Muscle of leg (tissue), 3 donors: ENCODE measurements at regions not wholly inside any gene's neighbourhood (a gene's known extent, or its start where the extent isn't known, plus 50 kb on each side); places are given as distances from the start of the nearest gene placed in this dataset.

ENCODE experiments used
- DNase-seq: peaks from one replicate; pipeline ENCODE4 v3.0.0; 2013
- H3K27ac ChIP-seq: one replicate; pipeline ENCODE4 v1.5.1; 2013; ENCODE audit warnings: mild to moderate bottlenecking, low read length, control low read depth
- H3K27me3 ChIP-seq: one replicate; pipeline ENCODE4 v1.6.1; 2013; ENCODE audit warnings: low read length; ENCODE audit not compliant: control insufficient read depth, insufficient read depth
- H3K36me3 ChIP-seq: one replicate; pipeline ENCODE4 v1.6.1; 2013; ENCODE audit warnings: low read length; ENCODE audit not compliant: control insufficient read depth, insufficient read depth
- H3K4me1 ChIP-seq: one replicate; pipeline ENCODE4 v1.6.1; 2013; ENCODE audit warnings: low read length; ENCODE audit not compliant: control insufficient read depth, insufficient read depth
- H3K4me3 ChIP-seq: one replicate; pipeline ENCODE4 v1.5.1; 2013; ENCODE audit warnings: low read length, control low read depth
- H3K9me3 ChIP-seq: replicated peaks from 2 replicates; pipeline ENCODE4 v1.6.1; 2013; ENCODE audit warnings: low read depth, low read length; ENCODE audit not compliant: control insufficient read depth
- WGBS: methylation state at CpG from one replicate; pipeline ENCODE4 v1.1.5; 2013; ENCODE audit warnings: missing lambda C conversion rate; ENCODE audit not compliant: insufficient coverage; 5-methylcytosine and 5-hydroxymethylcytosine counted together

DNA sequence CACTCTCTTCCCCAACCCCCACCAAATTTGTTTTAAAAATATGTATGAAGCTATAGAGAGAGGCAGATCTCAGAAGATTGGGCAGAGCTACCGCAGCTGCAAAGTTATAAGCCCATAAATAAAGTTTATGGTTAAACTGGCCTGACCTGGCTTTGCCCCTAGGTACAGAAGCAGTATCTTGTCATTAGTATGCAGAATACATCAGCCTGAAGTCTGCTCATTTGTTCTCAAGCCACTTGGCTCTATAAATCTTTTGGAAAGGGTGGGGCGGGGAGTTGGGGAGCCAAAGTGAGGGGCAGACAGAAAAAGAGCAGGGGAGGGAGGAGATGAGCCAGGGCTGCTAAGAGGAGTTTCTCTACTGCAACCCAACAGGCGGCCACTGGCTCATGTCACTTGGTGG, 113.2 kb downstream of the SOX9 start:
- Histone ChIP-seq H3K4me1 (peaks cover 2% of the 10 kb centered on the region), H3K4me3 (no peak overlapping the region), H3K27ac (no peak overlapping the region), H3K9me3 (no peaks in the 10 kb centered on the region), H3K27me3 (peaks cover 6% of the 10 kb centered on the region), H3K36me3 (no peaks in the 10 kb centered on the region)
- WGBS: 40% methylated on average over 1 of the region's 3 CpGs
- DNase-seq: no peak

DNA sequence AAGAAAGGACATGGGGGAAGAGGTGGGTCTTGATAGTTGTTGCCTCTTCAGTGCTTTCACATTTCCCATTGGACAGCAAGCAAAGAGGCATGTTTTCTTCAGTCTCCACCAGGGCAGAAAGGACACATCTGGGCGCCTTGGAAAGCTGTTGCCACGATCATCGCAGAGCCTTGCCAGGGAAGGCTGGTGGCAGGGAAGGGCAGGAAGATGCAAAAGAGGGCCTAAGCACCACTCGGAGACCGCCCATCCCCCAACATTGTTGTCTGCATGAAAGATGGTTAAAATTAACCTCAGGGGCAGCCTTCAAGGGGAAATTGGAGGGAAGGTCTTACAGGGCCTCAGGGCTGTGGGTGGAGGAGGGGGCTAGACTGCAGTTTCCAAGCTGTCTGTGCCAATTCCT, 114.2 kb downstream of the SOX9 start:
- WGBS: 68% methylated on average over 4 of the region's 5 CpGs

DNA sequence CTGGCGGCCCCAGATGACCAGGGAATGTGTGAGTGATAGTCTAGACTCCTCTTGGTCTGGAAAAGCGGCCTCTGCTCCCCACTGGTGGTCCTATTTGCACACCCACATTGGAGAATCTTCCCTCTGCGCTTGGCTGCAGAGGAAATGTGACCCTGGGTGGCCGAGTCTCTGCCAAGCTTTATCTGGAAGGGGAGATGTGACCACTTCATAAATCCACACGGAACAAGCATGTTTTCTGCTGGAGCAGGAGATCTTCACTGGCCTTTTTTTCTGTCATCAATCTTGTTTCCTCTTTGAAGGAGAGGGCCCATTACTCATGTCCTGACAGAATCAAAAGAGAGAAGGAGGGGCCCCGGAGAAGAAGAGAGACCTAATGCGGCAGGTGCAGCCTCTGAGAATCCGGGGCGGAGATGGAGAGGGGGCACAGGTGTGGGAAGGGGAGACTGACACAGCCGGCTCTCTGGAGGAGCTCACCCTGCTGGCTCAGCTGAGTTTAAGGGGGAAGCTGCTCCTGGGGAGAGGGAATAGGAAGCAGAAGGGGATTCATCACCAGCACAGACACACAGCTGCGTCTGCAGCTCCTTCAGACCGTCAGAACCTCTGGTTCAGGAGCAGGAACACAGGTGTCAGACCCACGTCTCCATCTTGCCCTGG, 116.3 kb downstream of the SOX9 start:
- Histone ChIP-seq H3K9me3 (peaks cover 2% of the 10 kb centered on the region), H3K4me1 (peaks cover 2% of the 10 kb centered on the region), H3K36me3 (no peaks in the 10 kb centered on the region), H3K27ac (no peak overlapping the region), H3K27me3 (peaks cover 6% of the 10 kb centered on the region), H3K4me3 (no peak overlapping the region)
- 31% methylated on average over 5 of the region's 13 CpGs for WGBS
- DNase-seq: no peak

More for the DNA sequence above, 114.2 kb downstream of the SOX9 start:
- Histone ChIP-seq H3K27me3 (peaks cover 6% of the 10 kb centered on the region), H3K4me1 (peaks cover 2% of the 10 kb centered on the region), H3K4me3 (no peak overlapping the region), H3K27ac (no peak overlapping the region), H3K9me3 (peaks cover 2% of the 10 kb centered on the region), H3K36me3 (no peaks in the 10 kb centered on the region)
- no peak for DNase-seq

DNA sequence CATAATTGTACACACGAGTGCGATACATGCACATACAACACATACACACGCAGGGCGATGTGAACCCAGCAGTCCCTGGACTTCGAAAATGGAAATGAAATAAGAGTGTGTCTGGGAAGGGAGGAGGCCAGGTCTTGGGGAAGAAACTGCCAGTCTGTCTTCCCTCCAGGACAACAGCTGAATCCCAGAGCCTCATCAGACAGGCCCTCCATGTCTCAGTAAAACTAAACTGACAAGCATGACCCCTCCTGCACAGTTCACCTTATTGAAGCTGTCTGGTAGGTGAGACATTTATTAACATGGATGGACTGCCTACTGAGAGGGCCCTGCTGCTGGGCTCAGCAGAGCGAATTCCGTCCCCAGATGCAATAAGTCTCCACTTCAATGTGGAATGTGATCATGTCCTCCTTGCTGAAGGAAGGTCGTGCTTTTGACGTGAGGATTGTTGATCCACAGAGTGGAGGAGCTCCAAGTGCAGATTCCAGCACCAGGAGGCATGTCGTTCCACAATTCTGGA, 117.4 kb downstream of the SOX9 start:
- Histone ChIP-seq H3K4me3 (no peak overlapping the region), H3K4me1 (peaks cover 2% of the 10 kb centered on the region), H3K36me3 (no peaks in the 10 kb centered on the region), H3K9me3 (peaks cover 2% of the 10 kb centered on the region), H3K27ac (no peak overlapping the region), H3K27me3 (peaks cover 6% of the 10 kb centered on the region)
- DNase-seq: no peak
- WGBS: 91% methylated on average over 2 of the region's 10 CpGs

DNA sequence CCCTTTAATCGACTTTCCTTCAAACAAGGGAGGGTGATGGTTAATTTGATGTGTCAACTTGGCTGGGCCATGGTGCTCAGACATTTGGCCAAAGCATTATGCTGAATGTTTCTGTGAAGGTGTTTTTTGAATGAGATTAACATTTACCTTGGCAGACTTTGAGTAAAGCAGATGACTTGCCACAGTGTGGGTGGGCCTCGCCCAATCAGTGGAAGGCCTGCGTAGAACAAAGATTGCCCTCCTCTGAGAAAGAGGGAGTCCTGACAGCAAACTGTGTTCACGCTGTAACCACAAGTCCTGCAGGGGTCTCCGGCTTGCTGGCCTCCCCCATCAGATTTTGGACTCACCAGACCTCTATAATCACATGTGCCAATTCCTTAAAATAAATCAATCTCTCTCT, 118.7 kb downstream of the SOX9 start:
- 91% methylated on average over 4 of the region's 5 CpGs for WGBS
- H3K4me1 ChIP-seq: no peaks in the 10 kb centered on the region
- peaks cover 6% of the 10 kb centered on the region for H3K27me3 ChIP-seq
- H3K4me3 ChIP-seq: no peak overlapping the region
- H3K36me3 ChIP-seq: no peaks in the 10 kb centered on the region
- no peak for DNase-seq
- H3K27ac ChIP-seq: no peak overlapping the region
- peaks cover 2% of the 10 kb centered on the region for H3K9me3 ChIP-seq

DNA sequence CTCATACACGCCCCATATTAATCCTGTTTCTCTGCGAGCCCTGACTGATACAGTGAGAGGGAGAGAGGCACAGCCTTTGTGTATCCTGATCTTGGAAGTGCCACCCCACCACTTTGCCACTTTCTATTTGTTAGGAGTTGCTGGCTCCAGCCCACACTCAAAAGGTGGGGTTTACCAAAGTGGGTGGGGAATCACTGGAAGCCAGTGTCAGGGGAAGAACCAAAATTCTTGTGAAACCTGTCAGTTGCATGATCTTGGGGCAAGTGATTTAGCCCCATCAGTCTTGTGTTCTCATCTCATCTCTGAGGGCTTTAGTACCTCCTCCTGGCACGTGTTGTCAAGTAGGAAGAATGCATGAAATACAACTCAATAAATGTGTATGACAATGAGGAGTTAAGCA, 119.5 kb downstream of the SOX9 start:
- DNase-seq: no peak
- Histone ChIP-seq H3K9me3 (peaks cover 2% of the 10 kb centered on the region), H3K36me3 (no peaks in the 10 kb centered on the region), H3K4me1 (no peaks in the 10 kb centered on the region), H3K27ac (no peak overlapping the region), H3K27me3 (peaks cover 6% of the 10 kb centered on the region), H3K4me3 (no peak overlapping the region)
- no CpG with 5 or more reads among the region's 3 CpGs for WGBS

DNA sequence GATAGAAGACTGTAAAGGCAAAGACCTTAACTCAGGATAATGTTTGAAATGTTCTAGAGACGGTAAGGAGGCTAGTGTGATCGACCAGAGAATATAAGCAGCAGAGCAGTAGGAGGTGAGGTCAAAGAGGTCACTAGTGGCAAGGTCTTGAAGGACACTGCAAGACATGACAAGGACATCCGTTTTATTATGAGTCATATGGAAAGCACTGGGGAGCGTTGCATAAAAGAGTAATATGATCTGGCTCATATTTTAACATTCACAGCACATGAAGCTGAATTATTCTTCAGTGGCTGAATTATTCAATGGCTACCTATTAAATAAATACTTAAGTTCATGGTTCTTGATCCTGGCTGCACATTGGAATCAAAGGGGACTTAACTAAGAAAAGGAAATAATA, 123.7 kb downstream of the SOX9 start:
- Histone ChIP-seq H3K4me3 (no peak overlapping the region), H3K27ac (no peak overlapping the region), H3K36me3 (no peaks in the 10 kb centered on the region), H3K27me3 (no peaks in the 10 kb centered on the region), H3K4me1 (no peaks in the 10 kb centered on the region), H3K9me3 (peaks cover 2% of the 10 kb centered on the region)
- WGBS: 93% methylated on average over 2 of the region's 4 CpGs
- DNase-seq: no peak

DNA sequence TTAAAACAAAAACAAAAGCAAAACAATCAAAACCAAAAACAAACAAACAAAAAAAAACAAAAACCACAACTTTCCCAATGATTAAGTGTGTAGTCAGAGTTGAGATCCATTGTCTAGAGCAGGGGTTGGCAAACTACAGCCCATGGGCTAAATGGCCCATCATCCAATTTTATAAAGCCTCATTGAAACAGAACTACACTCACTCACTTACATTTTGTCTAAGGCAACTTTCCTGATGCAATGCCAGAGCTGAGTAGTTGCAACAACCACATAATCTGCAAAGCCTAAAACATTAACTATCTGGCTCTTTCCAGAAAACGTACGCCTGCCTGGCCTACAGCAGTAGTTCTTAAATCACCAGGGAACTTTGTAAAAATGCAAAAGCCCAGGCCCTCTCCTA, 124.1 kb downstream of the SOX9 start:
- H3K27me3 ChIP-seq: no peaks in the 10 kb centered on the region
- no peaks in the 10 kb centered on the region for H3K9me3 ChIP-seq
- no peaks in the 10 kb centered on the region for H3K36me3 ChIP-seq
- H3K4me3 ChIP-seq: no peak overlapping the region
- no peak overlapping the region for H3K27ac ChIP-seq
- peak; percentile 33 for DNase-seq
- WGBS: 39% methylated on average over 2 of the region's 2 CpGs
- no peaks in the 10 kb centered on the region for H3K4me1 ChIP-seq

DNA sequence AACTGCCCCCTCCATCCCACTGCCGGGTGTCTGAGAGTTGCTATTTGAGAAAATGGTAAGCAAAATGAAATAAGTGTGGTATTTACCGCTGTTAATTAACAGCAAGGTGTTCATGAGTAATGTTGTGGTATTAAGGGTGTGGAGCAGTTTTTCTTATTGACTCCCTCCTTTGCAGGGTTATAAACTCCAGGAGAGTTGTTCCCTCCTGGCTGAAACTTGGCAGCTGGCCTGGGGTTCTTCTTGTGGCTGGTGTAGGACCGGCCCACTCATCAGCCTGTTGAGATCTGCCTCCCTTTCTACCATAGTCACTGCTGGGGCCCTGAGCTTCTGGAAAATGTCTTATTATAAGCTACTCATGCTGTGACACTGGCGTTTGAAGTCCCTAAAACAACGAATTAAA, 128.6 kb downstream of the SOX9 start:
- H3K9me3 ChIP-seq: peaks cover 3% of the 10 kb centered on the region
- H3K27me3 ChIP-seq: no peaks in the 10 kb centered on the region
- DNase-seq: no peak
- H3K27ac ChIP-seq: no peak overlapping the region
- H3K4me1 ChIP-seq: no peaks in the 10 kb centered on the region
- H3K36me3 ChIP-seq: no peaks in the 10 kb centered on the region
- H3K4me3 ChIP-seq: no peak overlapping the region
- WGBS: 83% methylated on average over 4 of the region's 5 CpGs

DNA sequence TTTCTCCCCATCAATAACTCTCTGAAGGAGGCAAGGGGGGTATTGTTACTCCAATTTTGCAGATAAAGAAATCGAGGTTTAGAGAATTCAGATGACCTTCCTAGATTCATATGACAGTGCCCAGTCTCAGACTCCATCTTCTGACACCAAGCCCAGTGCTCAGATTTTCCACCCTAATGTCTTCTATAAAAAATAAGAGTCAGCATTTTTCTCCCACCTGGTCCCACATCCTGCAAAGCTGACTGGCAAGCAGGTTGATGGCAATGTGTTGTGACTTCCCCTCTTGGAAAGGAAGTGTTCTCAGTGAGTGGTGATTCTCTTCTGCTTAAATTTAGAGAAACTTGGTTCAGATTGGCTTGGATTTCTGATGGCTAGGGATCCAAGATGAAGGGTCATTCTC, 129.4 kb downstream of the SOX9 start:
- Histone ChIP-seq H3K27ac (no peak overlapping the region), H3K4me3 (no peak overlapping the region), H3K36me3 (no peaks in the 10 kb centered on the region), H3K9me3 (peaks cover 3% of the 10 kb centered on the region), H3K4me1 (no peaks in the 10 kb centered on the region), H3K27me3 (no peaks in the 10 kb centered on the region)
- no CpG with 5 or more reads among the region's 1 CpG for WGBS
- no peak for DNase-seq

DNA sequence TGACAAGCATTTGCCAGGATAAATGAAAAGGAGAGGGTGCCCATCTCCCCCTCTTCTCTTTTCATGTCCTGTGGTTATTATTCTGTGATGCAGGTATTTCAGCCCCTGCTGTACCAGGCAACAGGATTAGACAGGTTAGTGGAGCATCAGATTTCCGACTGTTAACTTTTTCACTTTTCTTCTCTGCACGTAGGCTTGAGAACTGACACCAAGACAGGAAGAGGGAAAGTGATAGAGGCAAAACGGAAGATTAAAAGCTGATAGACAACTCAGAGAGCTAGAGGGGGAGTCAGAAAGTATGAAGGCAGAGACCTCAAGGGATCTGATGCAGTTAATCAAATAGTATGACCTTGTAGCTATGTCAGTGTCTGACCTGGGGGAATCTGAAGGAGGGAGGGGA, 132.8 kb downstream of the SOX9 start:
- no peaks in the 10 kb centered on the region for H3K27me3 ChIP-seq
- H3K4me3 ChIP-seq: no peak overlapping the region
- H3K27ac ChIP-seq: no peak overlapping the region
- H3K4me1 ChIP-seq: no peaks in the 10 kb centered on the region
- no peaks in the 10 kb centered on the region for H3K36me3 ChIP-seq
- no peak for DNase-seq
- peaks cover 3% of the 10 kb centered on the region for H3K9me3 ChIP-seq
- 92% methylated on average over 1 of the region's 3 CpGs for WGBS
